ENCODE measurements at regions not wholly inside any gene's neighbourhood (a gene's known extent, or its start where the extent isn't known, plus 50 kb on each side); places are given as distances from the start of the nearest gene placed in this dataset.

DNA sequence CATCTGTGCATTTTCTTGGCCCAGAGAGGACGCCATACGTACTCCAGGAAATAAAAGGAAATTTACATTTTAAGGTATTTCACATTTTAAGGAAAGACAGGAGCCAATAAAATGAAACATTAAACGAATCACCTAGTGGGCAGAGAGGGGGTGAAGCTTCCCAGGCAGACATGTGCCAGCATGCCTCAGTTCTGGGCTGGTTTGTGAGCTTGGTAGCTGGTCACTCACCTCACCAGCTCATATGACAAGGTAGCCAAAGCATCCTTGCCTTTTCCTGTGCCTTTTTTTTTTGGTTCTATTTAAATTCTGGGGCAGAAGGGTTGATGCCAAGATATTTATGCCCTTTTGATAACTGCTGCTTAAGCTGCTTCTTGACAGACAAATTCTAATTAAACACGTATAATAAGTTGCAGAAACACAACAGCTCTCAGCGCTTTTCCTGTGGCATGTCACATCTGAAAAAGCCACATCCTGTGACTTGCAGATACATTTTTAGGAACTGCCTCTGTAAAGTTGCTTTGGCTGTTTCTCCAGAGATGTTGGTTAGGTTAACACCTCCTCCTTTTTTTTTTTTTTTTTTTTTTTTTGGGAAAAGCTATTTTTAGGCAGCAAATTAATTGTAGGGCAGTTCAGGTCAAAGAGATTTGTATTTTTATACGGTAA lies 218.6 kb downstream of the PDCD6IP start:
- TF ChIP-seq, protein P1, sequence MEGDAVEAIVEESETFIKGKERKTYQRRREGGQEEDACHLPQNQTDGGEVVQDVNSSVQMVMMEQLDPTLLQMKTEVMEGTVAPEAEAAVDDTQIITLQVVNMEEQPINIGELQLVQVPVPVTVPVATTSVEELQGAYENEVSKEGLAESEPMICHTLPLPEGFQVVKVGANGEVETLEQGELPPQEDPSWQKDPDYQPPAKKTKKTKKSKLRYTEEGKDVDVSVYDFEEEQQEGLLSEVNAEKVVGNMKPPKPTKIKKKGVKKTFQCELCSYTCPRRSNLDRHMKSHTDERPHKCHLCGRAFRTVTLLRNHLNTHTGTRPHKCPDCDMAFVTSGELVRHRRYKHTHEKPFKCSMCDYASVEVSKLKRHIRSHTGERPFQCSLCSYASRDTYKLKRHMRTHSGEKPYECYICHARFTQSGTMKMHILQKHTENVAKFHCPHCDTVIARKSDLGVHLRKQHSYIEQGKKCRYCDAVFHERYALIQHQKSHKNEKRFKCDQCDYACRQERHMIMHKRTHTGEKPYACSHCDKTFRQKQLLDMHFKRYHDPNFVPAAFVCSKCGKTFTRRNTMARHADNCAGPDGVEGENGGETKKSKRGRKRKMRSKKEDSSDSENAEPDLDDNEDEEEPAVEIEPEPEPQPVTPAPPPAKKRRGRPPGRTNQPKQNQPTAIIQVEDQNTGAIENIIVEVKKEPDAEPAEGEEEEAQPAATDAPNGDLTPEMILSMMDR (conservative IDR thresholded peaks at IDR 0.05): no peak
- TF ChIP-seq ZFX (IDR thresholded peaks at IDR 0.05): no peak
